COLO829 (cell line): ENCODE measurements at regions not wholly inside any gene's neighbourhood (a gene's known extent, or its start where the extent isn't known, plus 50 kb on each side); places are given as distances from the start of the nearest gene placed in this dataset.
A peak's percentile ranks its signal among the peaks of the same experiment; 100 is the strongest.

Experiments
- DNase-seq: peaks from one replicate; pipeline ENCODE4 v3.0.0; 2012; ENCODE audit warnings: low spot score

DNA sequence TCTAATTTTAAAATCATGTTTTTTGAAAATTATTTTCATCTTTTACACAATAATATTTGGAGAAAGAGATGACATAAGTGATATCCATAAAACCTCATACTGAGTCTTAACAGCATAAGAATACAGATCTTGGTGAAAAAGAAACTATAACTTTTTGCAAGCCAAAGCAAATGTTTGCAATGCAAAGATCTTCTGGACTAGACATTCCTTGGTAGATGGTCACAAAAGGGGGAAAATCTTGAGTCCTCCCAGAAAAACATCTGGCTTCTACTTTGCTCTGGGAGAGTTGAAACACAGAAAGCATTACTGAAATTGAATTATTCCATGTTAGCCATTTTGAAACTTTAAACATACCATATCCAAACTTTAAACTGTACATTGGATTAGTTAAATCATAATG, 308.2 kb downstream of the ANXA1 start:
- no peak for DNase-seq

DNA sequence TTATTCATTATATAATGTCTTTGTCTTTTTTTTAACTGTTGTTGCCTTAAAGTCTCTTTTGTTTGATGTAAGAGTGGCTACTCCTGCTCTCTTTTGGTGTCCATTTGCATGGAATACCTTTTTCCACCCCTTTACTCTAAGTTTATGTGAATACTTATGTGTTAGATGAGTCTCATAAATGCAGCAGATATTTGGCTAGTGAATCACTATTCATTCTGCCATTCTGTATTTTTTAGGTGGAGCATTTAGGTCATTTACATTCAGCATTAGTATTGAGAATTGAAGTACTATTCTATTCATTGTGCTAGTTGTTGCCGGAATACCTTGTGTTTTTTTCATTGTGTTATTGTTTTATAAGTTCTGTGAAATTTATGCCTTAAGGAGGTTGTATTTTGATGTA, 317.1 kb downstream of the ANXA1 start:
- no peak for DNase-seq

DNA sequence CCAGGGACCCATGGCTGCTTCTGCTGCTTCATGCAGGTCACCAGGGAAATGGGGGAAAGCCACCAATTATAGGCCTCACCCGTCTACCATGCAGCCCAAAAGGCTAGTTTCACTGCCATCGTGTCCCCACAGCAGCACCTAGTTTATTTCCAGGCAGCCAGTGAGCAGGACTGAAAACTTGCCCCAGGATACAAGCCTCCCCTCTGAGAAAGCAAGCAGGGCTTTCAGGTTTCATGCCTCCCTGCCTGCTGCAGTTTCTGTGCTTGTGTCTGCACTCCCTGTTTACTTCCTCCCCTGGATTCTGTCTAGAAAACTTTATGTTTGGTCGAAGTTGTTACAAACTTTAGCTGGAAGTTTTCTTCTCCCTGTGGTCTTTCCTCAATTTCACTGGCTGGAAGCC, 319.1 kb downstream of the ANXA1 start:
- no peak for DNase-seq

DNA sequence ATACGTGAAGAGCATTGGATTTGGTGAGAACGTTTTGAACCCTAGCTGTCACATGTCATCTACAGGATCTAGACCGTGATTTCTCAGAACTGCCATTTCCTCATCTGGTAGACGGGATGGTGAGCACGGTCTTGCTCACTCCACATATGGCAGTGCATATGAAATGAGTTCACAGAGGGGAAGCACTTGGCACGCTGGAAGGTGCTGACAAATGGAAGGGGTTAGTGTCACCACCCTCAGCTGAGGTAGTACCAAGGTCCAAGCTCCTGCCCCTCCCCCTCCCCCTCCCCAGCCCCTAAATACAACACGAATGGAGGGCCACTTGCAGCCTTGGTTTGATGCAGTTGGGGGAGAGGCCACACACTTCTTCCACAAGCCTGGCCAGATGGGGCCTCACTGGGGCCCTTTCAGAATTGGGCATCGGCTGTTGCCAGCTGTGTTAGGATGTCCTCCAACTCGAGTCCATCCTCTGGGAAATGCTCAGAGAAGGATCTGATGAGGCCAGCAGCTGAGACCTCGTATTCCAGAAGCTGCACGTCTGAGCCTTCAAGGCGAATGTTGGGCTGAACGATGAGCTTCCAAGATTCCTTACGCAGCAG, 322.4 kb downstream of the ANXA1 start:
- no peak for DNase-seq

DNA sequence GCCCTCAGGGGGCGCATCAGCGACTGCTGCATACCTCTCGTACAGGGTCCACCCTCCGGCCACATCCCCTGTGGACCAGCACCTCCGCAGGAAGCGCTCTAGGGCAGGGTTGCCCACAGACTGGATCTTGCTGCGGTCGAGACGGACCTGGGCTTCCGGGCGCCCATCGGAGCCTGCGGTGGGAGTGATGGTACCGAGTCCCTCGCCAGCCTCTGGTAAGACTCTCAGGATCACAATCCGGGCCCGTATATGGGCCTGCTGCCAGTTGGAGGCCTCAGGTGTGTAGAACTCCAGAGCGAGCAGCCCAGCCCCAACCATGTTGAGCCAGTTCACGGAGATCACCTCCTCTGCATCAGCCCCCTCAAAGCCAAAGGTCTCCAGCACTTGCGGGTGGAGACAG, 323.0 kb downstream of the ANXA1 start:
- no peak for DNase-seq

DNA sequence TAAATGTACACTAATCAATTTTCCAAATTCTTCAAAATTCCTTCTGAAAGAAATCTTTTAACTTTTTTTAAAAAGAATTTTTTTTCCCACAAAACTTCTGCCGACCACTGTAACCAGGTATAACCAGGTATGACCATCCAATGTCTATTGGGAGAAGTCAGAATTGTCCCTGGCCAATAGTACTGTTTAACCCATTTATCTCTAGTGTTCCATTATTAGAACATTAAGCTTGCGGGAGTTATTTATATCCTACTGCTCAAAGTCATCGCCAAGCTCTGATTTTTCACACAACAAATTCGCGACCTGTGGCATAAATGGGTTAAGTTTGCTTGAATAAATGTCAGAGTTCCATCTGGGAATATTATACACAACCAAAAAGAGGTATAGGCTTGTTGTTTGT, 343.2 kb downstream of the ANXA1 start:
- no peak for DNase-seq

DNA sequence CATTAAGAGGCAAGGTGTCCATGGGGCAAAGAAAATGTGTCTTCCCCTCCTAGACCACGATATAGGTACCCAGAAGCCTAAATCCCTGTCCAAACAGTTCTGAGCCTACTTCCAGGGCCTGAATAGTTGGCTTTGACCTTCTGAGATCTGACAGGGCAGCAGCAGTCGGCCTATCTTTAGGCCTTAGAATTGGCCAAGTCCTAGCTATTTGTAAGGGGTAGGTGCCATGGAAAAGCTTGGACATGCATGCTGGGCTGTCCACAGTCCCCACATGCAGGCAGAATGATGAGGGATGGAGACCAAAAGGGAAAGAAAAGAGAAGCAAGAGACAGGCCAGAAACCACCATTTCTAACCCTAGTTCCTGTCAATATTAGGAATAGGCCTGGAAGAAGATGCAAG, 346.1 kb downstream of the ANXA1 start:
- no peak for DNase-seq

DNA sequence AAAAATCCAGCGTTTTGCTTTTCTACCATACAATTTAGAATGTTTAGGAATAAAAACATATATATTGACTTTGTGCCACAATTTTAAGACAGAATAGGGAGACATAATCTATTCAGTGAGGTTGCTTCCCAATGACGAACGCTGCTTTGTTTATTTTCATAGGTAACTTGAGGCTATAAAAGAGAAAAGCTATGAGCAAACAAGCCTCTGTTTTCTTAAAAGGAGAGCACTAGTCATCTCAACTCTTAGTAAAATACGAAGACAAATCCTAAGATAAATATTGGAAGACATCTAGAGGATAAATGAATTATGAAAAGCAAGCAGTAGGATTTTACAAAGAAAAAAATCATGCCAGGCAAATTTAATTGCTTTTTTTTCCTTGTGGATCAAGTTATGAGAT, 363.6 kb downstream of the ANXA1 start:
- DNase-seq: no peak

DNA sequence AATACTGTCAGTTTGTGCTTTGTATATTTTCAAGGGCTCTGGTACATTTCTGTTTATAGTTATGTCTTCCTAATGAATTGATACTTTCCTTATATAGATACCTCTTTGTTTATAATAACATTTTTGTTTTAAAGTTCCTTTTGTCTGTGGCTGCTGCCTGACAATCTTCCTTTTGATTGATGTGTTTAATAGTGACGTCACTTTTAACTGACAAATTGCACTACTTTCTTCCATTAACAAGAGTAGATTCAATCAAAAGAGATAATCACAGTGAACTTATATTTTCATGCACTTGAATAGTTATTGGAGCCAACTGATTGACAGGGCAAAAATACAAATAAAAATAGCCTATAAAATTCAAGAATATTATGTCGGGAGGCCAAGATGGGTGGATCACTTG, 371.7 kb downstream of the ANXA1 start:
- DNase-seq: no peak

DNA sequence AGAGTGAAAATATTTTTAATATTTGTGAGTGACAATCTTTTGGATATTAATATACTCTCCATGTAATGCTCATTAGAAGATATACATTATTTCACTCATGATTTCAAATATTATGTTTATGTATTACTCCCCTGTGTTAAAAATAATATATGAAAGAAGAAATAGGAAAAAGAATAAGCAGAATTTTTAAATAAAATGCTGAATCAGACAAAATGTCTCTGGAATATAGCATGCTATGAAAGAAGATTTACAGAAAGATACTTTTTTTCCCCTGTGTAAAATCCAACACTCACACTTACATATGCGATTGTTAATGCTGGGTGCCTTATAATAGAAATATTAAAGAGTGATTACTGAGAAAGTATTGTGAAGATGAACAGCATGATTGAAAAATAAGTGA, 373.7 kb downstream of the ANXA1 start:
- no peak for DNase-seq

DNA sequence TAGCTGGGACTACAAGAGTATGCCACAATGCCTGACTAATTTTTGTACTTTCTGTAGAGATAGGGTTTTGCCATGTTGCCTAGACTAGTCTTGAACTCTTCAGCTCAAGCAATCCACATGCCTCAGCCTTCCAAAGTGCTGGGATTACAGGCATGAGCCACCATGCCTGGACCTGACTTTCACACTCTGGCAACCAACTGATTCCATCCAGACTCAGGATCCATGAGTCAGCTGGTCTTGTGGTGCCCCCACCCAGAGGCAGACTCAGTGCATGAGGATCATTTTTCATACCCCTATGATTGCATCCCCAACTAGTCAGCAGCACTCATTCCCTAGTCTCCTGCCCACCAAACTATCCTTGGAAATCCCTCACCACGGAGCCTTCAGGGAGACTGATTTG, 375.9 kb downstream of the ANXA1 start:
- no peak for DNase-seq

DNA sequence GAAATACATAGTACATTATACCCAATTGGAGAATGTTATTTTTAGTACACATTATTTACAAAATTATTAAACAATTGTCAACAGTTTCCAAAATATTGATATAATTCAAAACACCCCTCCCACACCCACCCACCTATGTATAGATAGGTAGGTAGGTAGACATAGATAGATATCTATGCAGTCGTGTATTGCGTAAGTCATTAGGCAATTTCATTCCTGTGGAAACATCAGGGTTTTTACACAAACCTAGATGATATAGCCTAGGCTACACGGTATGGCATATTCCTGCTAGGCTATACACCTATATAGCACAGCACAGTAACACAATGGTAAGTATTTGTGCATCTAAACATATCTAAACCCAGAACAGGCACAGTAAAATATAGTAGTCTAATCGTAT, 377.3 kb downstream of the ANXA1 start:
- DNase-seq: no peak

DNA sequence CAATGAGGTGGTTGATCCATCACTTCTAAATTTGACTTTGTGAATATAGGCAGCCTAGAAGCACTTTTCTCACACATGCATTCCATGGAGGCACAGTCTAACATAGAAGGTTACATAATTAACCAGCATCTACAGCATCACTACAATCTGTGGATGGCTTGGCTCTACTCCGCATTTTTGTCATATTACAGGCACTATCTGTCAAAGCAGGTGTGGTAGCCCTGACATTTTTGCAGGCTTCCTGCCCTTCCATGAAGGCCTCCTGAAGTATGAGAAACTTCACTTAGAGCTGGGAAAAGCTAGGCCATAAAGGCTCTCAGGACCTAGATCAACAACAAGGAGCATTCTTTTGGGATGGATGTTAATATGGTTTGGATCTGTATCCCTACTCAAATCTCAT, 378.0 kb downstream of the ANXA1 start:
- DNase-seq: no peak

DNA sequence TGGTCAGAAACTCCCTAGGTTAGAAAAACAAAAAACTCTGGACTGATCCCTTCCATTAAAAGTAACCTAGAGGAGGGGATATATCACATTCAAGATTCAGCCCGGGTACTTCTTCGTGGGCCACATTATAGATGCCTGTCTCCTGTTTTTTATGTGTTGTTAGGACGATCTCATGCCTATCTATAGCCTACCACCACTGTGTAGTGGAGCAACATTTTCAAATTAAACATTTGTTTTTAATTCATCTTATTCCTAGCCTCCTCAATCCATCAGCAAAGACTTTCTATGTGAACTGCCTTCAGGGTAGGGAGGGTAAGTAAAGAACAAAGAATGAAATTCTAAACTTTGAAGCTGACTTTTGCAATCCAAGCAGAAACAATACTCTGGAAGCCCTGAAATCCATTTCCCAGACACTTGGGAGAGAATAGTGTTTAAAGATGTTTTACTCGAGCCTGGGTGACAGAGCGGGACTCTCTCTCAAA, 379.4 kb downstream of the ANXA1 start:
- DNase-seq: no peak

DNA sequence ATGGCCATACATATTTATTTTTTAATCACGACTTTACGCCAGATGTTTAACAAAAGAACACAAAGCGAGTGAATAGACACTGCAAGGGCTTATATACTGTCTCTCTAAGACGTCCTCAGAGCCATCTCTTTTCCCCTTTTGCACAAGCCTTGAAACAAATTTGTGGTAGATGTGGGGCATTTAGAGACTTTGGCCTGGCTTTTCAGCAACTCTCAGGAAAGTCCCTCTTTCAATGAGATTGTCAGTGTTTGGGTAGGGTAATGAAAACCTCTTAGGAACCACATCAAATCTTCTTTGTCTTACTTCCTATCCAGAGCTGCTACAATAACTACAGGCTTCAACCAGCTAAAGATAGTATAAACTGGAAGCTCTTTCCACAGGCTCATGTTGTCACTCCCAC, 380.0 kb downstream of the ANXA1 start:
- DNase-seq: no peak

DNA sequence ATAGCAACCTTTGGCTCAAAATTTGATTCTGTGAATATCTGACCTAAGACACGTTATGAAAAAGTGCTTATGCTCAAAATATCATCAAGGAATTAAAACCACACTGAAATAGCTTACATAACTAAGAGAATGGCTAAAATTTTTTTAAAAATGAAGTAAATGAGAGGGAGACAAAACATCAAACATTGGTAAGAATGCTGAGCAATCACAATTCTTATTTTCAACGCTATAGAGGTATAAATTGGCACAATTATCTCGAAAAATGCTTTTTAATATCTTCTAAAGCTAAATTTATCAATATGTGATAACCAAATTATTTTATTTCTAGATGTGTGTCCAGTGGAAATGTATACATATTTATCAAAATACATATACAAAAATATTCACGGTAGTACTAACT, 381.3 kb downstream of the ANXA1 start:
- no peak for DNase-seq

DNA sequence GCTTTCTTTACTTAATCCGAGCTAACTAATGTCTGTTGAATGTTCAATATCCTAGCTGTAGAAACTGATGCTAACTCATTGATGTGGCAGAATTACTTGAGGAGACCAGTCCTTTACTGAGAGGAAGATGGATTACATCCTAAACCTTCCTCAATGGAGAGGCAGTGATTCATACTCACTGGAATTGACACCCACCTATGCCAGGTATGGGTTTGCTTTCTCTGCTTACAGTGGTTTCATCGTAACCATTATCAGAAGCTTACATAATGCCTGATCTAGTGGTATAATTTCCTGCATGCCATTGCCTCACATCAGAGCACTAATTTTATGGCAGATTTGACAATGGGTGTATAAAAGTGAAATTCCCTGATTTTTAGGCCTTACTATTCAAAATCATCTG, 384.7 kb downstream of the ANXA1 start:
- DNase-seq: no peak

DNA sequence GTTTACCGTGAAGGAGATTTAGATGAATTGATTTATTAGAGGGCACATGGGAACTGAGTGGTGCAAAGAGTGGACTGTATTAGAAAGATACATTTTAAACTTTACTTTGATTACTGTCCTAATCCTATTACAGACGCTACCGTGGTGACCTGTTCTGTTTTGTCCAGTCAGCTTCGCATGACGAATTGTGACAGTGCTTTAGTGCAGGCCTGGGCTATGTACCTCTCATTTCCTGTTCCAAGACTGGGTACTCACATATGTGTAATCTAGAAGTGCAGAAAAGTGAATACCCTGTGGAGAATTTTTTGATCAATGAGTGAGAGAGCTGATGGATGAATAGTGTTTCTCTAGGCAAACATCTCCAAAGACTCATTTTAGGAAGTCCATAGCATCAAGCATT, 385.9 kb downstream of the ANXA1 start:
- no peak for DNase-seq

DNA sequence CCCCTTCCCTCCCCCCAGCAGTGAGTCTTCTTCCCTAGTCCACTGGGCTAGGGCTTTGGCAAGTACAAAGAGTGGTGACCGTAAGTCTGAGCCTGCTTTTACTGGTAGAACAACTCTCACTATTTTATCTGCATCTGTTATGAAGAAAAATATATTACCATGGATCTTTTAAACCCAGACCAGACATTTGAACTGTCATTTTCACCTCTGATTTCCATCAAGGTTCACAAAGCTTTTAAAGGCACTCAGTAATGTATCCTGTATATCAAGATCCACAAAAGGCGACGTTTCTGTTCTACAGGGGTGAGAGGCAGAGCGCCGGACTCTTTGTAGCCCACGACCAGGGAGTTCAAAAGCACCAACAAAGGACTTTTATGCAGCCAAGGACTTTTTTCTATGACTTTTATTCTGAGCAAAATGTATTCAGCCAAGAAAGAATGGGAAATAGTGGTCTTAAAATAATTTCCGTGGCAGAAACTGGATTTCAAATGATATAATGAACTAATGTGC, 388.3 kb downstream of the ANXA1 start:
- no peak for DNase-seq

DNA sequence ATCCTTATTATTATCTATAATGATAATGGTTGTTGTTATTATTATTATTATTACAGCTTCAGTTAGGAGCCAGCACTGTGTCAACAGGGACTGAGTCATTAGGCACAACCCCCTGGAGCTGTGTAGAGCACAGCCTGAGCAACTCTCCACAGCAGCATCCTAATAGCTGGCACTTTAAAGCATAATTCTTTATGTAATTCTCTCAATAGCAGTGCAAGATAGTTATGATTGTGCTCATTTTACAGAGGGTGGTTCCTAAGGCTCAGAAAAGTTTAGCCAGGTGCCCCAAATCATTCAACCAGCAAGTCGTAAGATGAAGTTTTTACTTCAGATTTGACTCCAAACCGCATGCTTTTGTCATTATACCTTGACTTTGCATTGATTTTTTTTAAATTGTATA, 390.3 kb downstream of the ANXA1 start:
- no peak for DNase-seq

DNA sequence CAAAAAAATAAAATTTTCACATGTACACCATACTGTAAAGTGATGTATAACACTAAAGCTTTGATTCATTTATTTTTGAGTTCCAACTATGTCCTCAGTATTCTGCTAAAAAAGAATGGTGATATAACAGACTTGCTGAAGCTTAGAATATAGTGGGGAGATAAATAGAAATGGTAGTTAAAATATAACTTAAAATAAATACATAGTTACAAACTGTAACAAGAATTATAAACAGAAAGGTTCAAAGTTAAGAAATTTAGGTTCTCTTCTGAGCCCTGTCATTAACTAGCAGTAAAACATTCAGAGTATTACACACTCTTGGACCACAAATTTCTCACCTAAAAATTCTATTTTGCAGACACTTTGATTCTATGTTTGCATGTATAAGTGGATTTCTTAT, 392.1 kb downstream of the ANXA1 start:
- DNase-seq: no peak

DNA sequence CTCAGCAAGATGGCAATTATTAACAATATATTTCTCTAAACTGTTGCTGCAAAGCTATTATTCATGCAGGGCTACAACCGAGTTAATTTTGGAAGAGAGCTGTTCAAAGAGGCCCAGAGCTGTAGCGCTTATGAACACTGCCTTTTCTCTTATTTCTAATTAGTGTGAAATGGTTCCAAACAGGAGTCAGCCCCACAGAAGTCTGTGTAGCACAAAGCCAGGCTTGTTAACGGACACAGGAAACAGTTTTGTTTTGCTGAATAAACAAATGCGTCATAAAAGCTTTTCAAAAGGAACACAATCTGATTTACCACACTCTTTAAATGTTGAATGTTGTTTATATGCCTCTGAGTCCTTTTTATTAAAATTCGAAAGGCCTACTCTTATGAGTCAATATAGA, 396.5 kb downstream of the ANXA1 start:
- peak; percentile 59 for DNase-seq

DNA sequence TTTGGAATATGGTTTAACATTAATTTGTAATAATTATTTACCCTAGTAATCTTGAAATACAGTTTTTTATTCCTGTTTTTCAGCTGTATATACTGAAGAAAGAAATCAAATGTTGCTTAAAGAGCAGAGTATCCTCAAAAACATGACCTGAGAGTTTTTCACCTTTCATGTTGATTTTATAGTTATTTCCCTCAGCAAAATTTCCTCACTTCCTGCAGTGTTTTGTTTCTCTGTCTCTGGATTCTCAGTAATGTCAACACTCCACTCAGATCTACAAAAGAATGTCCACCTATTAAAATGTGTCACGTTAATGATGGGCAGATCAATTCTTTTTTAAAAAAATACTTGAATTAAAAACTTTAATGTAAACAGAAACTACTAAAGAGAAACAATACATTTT, 398.3 kb downstream of the ANXA1 start:
- no peak for DNase-seq

DNA sequence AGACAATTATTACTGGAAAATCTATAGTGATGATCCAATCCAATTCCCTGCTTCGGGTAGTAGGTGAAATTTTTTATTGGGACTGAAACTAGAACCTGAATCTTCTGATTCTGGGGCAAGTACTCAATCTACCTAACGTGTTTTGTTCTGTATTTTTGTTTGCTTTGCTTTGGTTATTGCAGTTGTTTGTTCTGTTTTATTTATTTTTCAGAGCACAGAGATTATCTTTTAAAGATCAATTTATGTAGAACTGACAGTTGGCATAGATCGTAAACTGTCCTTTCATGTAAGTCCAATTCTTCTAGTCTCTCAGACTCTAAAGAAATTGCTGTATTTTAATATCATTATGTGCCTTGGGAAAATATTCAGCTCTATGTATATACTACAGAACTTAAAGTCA, 401.6 kb downstream of the ANXA1 start:
- DNase-seq: no peak

DNA sequence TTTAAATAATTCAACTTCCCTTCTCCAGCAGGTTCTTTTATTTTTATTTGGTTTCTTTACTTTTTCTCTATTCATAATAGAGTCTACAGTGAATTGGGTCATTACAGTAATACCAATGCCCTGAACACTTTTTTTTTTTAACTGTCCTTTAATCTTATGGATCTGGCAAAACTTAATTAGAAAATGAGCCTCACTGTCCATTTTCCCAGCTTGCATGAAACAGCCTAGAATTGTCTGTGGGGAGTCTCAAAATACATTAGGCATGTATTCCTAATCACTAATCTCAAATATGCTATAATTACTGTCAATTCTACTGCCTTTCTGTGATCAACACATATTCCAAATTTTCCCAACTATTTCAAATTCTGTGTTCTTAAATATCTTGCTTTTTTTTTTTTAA, 406.8 kb downstream of the ANXA1 start:
- no peak for DNase-seq
